Right cardiac atrium (tissue), 5 donors: ENCODE measurements at regions not wholly inside any gene's neighbourhood (a gene's known extent, or its start where the extent isn't known, plus 50 kb on each side); places are given as distances from the start of the nearest gene placed in this dataset.
"Not testable (repeated sequence)": the region's sequence is repeated elsewhere in the genome, so short reads cannot be mapped to it uniquely, and the experiment has no call there.

Experiments
- ATAC-seq, 2 donors: fragments of 200-7000 bp; cut with Tn5 transposase; one replicate each; pipeline versions ENCODE4 v1.8.0 to v1.9.1; 2020; ENCODE audit warnings: moderate library complexity in 2 of 2, mild to moderate bottlenecking in 1 of 2
- DNase-seq, 3 donors: peaks; one replicate each; pipeline ENCODE4 v3.0.0-alpha.2; 2020
- H3K27ac ChIP-seq: one replicate; pipeline ENCODE4 v1.5.1; 2013; ENCODE audit warnings: mild to moderate bottlenecking, low read length, control low read depth, moderate library complexity
- H3K27me3 ChIP-seq: one replicate; pipeline ENCODE4 v1.6.1; 2013; ENCODE audit not compliant: control insufficient read depth, insufficient read depth
- H3K4me1 ChIP-seq: one replicate; pipeline ENCODE4 v1.6.1; 2013; ENCODE audit warnings: low read length; ENCODE audit not compliant: control insufficient read depth, insufficient read depth
- H3K4me3 ChIP-seq: one replicate; pipeline ENCODE4 v1.5.1; 2013; ENCODE audit warnings: low read length, control low read depth
- H3K9me3 ChIP-seq: one replicate; pipeline ENCODE4 v1.6.1; 2013; ENCODE audit warnings: low read length; ENCODE audit not compliant: control insufficient read depth
- whole genome bisulfite sequencing: extraction: QIAGEN DNeasy Blood & Tissue Kit; methylation state at CpG from one replicate; pipeline ENCODE4 v1.1.7; 2013; 5-methylcytosine and 5-hydroxymethylcytosine counted together
- intact Hi-C, 4 donors: fragments of 100-400 bp; cut with DNase I; formaldehyde crosslinking; loops; one replicate each; pipeline versions ENCODE4 v1.11.0 to v1.14.0; 2022 to 2023
- donor health status: healthy with polysubstance abuse.
- donor health status: DM: no; HTN: yes; CAD: no.
- donor health status: DM: no; HTN: no; CAD: no.
- donor health status: DM: no; HTN: yes; CAD: no; lungs with severe emphysema.
- donor health status: DM: yes; HTN: yes; CAD: no.

GRCh38 chr1:31511848-31512615 lies 64.3 kb upstream of the TINAGL1 start:
- no peaks in the 10 kb centered on the region for H3K9me3 ChIP-seq
- WGBS = 68% methylated on average over 8 of the region's 8 CpGs
- H3K27ac ChIP-seq = no peak overlapping the region
- H3K4me1 ChIP-seq = no peaks in the 10 kb centered on the region
- H3K27me3 ChIP-seq = no peaks in the 10 kb centered on the region
- intact Hi-C loops = no loop called here
- no peak overlapping the region for H3K4me3 ChIP-seq
- no peak for DNase-seq
- ATAC-seq = no peak

DNA sequence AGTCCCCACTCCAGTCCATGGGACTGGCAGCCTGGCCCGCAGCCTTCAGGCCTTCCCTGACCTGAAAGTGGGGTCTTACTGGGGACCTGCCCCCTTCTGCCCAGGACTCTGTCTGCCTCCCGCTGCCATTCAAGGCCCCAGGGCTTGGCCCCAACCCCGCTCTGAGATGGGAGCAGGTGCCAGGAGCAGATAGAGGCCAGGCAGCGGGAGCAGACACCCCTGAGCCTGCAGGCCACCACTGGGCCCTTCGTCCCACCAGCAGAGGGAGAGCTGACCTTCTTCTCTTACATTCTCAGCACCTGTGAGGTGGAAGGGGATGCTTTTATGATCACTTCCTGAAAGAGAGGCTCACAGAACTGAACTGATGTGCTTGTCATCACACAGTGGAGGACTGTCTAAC lies 62.2 kb upstream of the TINAGL1 start:
- Histone ChIP-seq H3K27me3 (no peaks in the 10 kb centered on the region), H3K9me3 (no peaks in the 10 kb centered on the region), H3K27ac (no peak overlapping the region), H3K4me1 (no peaks in the 10 kb centered on the region), H3K4me3 (no peak overlapping the region)
- 84% methylated on average over 5 of the region's 5 CpGs for WGBS
- intact Hi-C loops = no loop called here
- ATAC-seq (no peak), DNase-seq (no peak)

GRCh38 chr1:31515056-31515775 lies 61.1 kb upstream of the TINAGL1 start:
- WGBS = 50% methylated on average over 7 of the region's 7 CpGs
- DNase-seq = no peak
- H3K4me3 ChIP-seq = no peak overlapping the region
- intact Hi-C loops = no loop called here
- no peaks in the 10 kb centered on the region for H3K4me1 ChIP-seq
- H3K9me3 ChIP-seq = no peaks in the 10 kb centered on the region
- ATAC-seq = no peak
- no peaks in the 10 kb centered on the region for H3K27me3 ChIP-seq
- H3K27ac ChIP-seq = no peak overlapping the region

DNA sequence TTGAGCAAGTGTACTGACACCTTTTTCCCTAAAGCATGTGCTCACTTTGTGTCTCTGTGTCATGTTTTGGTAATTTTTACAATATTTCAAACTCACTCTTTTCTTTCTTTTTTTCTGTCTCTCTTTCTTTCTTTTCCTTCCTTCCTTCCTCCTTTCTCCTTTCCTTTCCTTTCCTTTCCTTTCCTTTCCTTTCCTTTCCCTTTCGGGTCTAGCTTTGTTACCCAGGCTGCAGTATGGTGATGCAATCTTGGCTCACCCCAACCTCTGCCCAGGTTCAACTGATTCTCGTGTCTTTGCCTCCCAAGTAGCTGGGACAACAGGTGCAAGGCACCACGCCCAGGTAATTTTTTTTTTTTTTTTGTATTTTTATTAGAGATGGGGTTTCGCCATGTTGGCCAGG lies 60.4 kb upstream of the TINAGL1 start:
- no peak for ATAC-seq
- Histone ChIP-seq H3K4me1 (no peaks in the 10 kb centered on the region), H3K9me3 (no peaks in the 10 kb centered on the region), H3K27ac (no peak overlapping the region), H3K27me3 (no peaks in the 10 kb centered on the region), H3K4me3 (no peak overlapping the region)
- WGBS = 95% methylated on average over 4 of the region's 4 CpGs
- intact Hi-C loops = no loop called here
- DNase-seq = no peak

DNA sequence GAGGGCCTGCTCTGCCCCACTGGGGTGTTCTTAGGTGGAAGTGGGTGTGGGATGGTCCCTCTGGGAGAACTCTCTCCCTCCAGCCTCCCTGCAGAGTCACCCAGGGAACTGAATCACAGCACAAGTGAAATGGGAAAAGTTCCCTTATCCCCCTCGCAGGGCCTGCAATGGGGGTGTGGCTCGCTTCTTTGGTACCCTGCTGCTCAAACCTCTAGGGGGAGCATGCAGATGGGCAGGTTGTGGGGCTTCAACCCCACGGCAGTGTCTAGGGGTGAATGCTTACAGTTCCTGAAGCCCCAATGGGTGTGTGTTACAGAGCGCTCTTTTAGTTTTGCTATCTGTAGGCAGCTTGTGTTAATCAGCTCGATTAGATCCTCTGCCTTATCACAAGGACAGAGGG lies 59.0 kb upstream of the TINAGL1 start:
- Histone ChIP-seq H3K4me3 (no peak overlapping the region), H3K27ac (no peak overlapping the region), H3K4me1 (no peaks in the 10 kb centered on the region), H3K9me3 (no peaks in the 10 kb centered on the region), H3K27me3 (no peaks in the 10 kb centered on the region)
- no peak for DNase-seq
- no peak for ATAC-seq
- 71% methylated on average over 5 of the region's 5 CpGs for WGBS
- intact Hi-C loops = no loop called here

DNA sequence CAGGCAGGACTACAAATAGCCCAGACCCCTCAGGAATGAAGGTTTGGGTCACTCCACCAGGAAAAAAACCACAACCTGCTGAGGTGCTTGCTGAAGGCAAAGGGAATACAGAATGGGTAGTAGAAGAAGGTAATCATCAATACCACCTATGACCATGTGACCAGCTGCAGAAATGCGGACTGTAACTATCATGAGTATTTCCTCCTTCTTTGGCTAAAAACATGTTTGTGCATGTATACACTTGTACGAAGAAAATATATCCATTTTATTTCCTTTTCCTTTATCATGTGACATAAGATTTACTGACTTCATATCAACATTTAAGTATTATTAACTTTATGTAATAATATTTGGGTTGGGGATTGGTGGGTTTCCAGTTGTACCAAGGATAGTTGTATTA lies 58.3 kb upstream of the TINAGL1 start:
- intact Hi-C loops, H3K4me1 ChIP-seq, H3K27me3 ChIP-seq, DNase-seq, H3K9me3 ChIP-seq, H3K27ac ChIP-seq, ATAC-seq, H3K4me3 ChIP-seq: not testable (repeated sequence)
- 85% methylated on average over 2 of the region's 2 CpGs for WGBS

DNA sequence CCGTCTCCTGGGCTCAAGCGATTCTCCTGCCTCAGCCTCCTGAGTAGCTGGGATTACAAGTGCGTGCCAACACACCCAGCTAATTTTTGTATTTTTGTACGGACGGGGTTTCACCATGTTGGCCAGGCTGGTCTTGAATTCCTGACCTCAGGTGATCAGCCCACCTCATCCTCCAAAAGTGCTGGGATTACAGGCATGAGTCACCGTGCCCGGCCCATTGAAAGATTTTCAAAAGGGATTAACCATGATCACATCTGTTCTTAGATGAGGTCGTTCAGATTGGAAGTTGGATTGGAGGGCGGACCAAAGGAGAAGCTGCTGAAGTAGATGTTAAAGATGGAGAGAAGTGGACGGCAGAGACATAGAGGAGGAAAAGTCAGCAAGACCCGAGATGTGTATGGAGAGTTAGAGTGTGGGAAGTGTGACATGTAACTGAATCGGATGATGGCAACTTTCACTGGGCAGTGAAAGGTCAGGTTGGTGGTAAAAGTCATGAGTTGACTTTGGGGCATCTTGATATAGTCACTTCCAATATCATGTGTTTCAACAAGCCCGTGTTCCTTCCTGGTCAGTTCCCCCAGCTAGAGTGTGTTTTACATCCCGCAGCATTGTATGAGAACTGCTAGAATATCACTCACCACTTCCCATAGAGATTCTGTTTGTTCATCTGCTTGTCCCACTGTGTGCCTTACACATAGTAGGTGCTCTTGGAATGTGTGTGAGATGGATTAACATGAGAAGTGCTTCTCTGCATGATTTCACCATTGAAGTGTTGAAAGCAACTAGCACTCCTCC lies 54.4 kb upstream of the TINAGL1 start:
- ATAC-seq = no peak
- intact Hi-C loops = no loop called here
- Histone ChIP-seq H3K4me1 (peaks cover 3% of the 10 kb centered on the region), H3K9me3 (no peaks in the 10 kb centered on the region), H3K27ac (no peak overlapping the region), H3K4me3 (no peak overlapping the region), H3K27me3 (no peaks in the 10 kb centered on the region)
- no peak for DNase-seq
- 93% methylated on average over 14 of the region's 14 CpGs for WGBS

GRCh38 chr1:31522556-31522845 lies 53.8 kb upstream of the TINAGL1 start:
- ATAC-seq = no peak
- H3K27ac ChIP-seq = no peak overlapping the region
- 57% methylated on average over 5 of the region's 5 CpGs for WGBS
- DNase-seq = no peak
- no peaks in the 10 kb centered on the region for H3K9me3 ChIP-seq
- H3K4me1 ChIP-seq = peaks cover 3% of the 10 kb centered on the region
- intact Hi-C loops = no loop called here
- H3K27me3 ChIP-seq = no peaks in the 10 kb centered on the region
- no peak overlapping the region for H3K4me3 ChIP-seq

- Histone ChIP-seq H3K9me3 (no peaks in the 10 kb centered on the region), H3K27ac (no peak overlapping the region), H3K27me3 (no peaks in the 10 kb centered on the region), H3K4me3 (no peak overlapping the region), H3K4me1 (peaks cover 3% of the 10 kb centered on the region)
- intact Hi-C loops = no loop called here
- no peak for ATAC-seq
- WGBS = 28% methylated on average over 1 of the region's 1 CpG
- DNase-seq = no peak
Measured at GRCh38 chr1:31523012-31523411, 53.3 kb upstream of the TINAGL1 start.

GRCh38 chr1:31523769-31524168 lies 52.5 kb upstream of the TINAGL1 start:
- H3K27ac ChIP-seq = no peak overlapping the region
- peak; percentile 80 to 85 for ATAC-seq
- intact Hi-C loops = no loop called here

GRCh38 chr1:31524186-31524901 lies 52.0 kb upstream of the TINAGL1 start:
- Histone ChIP-seq H3K4me3 (no peak overlapping the region), H3K27ac (no peak overlapping the region), H3K4me1 (peaks cover 3% of the 10 kb centered on the region), H3K9me3 (no peaks in the 10 kb centered on the region), H3K27me3 (no peaks in the 10 kb centered on the region)
- ATAC-seq (peak in 1 of 2 donors; percentile 21), DNase-seq (no peak)
- WGBS = 83% methylated on average over 15 of the region's 15 CpGs
- intact Hi-C loops = no loop called here

More at GRCh38 chr1:31523769-31524168, 52.5 kb upstream of the TINAGL1 start:
- 64% methylated on average over 5 of the region's 5 CpGs for WGBS
- H3K4me3 ChIP-seq = no peak overlapping the region
- peaks cover 3% of the 10 kb centered on the region for H3K4me1 ChIP-seq
- peak; percentile 62 to 76 (median 75) for DNase-seq
- no peaks in the 10 kb centered on the region for H3K27me3 ChIP-seq
- no peaks in the 10 kb centered on the region for H3K9me3 ChIP-seq
